Sciatic nerve (tissue), 2 donors: ENCODE measurements at regions not wholly inside any gene's neighbourhood (a gene's known extent, or its start where the extent isn't known, plus 50 kb on each side); places are given as distances from the start of the nearest gene placed in this dataset.
"Not testable (repeated sequence)": the region's sequence is repeated elsewhere in the genome, so short reads cannot be mapped to it uniquely, and the experiment has no call there.

ENCODE experiments used
- ATAC-seq: fragments of 200-7000 bp; cut with Tn5 transposase; one replicate; pipeline ENCODE4 v1.9.1; 2020; ENCODE audit warnings: mild to moderate bottlenecking, moderate library complexity
- DNase-seq: peaks from one replicate; pipeline ENCODE4 v3.0.0-alpha.2; 2020; ENCODE audit warnings: low spot score
- intact Hi-C: fragments of 100-400 bp; cut with DNase I; formaldehyde crosslinking; loops from one replicate; pipeline ENCODE4 v1.14.2; 2022
- donor health status: DM: no; HTN: no; CAD: no.
- donor health status: DM: no; HTN: no; CAD: no.

- DNase-seq, intact Hi-C loops, ATAC-seq: not testable (repeated sequence)
Measured at GRCh38 chr3:130151555-130151954, 69.9 kb downstream of the ALG1L2 start.

- intact Hi-C loops, ATAC-seq, DNase-seq: not testable (repeated sequence)
Measured at GRCh38 chr3:130153247-130153646, 71.6 kb downstream of the ALG1L2 start.

DNA sequence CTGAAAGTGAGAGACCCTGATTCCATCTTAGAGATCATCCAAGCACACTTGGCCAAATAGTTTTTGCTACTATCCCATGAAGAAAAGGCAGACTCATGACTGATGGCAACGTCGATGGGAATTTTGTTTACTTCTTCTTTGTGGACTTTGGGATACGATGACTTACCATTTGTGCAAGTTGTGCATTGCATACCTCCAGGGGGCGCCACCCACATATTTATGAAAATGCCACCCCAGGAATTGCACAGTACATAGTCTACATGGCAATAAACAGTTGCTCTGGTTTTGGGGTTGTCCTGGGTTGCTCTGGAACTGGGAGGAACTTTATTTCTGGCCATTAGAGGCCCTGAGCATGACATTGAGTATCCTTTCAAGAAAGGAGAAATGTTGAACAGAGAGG, 73.8 kb downstream of the ALG1L2 start:
- DNase-seq, intact Hi-C loops, ATAC-seq: not testable (repeated sequence)

DNA sequence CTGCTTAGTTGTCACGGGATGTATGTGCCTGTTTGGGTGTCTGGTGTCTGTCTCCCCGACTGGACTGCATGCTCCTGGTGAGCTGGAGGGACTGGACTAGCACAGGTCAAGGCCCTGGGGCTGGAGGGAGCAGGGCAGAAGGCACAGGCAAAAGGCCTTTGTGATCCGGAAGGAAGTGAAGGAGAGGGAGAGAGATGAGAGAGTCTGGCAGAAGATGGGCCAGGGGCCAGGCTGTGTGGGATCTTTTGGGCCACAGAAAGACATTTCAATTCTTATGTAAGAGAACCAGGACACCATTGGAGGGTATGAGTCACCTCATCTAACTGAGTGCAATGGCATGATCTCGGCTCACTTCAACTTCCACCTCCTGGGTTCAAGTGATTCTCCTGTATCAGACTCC, 85.2 kb downstream of the ALG1L2 start:
- ATAC-seq, intact Hi-C loops, DNase-seq: not testable (repeated sequence)

DNA sequence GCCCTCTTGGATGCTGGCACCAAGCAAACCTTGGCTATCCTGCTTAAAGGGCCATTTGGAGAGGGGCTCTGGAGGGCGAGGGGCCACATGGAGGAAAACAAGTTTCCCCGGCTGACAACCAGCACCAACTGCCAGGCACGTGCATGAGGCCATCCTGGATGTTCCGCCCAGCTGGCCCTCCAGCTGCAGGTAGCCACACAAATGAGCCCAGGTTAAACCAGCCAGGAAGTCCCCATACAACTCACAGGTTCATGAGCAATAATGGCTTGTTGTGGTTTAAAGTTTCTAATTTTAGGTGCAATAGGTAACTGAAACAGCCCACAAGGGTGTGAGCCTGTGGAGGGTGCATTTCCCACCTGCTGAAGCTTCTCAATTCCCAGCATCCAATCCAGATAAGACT, 93.6 kb downstream of the ALG1L2 start:
- intact Hi-C loops, DNase-seq, ATAC-seq: not testable (repeated sequence)

- DNase-seq, intact Hi-C loops, ATAC-seq: not testable (repeated sequence)
Measured at GRCh38 chr3:130176476-130177256, 95.0 kb downstream of the ALG1L2 start.

DNA sequence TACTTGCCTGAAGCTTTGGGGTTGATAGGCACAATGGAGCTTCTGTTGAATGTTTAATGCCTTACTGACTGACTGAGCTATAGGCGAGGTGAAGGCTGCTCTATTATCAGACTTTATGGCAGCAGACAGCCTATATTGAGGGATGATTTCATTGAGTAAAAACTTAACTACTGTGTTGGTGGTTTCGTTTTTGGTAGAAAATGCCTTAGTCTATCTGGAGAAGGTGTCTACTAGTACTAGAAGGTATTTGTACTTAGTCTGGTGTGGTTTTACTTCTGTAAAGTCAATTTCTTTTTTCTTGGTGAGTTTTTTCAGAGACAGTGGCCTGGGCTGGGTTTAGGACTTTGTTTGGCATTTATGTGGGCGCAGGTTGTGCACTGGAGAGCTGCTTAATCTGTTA, 97.2 kb downstream of the ALG1L2 start:
- ATAC-seq, intact Hi-C loops, DNase-seq: not testable (repeated sequence)

DNA sequence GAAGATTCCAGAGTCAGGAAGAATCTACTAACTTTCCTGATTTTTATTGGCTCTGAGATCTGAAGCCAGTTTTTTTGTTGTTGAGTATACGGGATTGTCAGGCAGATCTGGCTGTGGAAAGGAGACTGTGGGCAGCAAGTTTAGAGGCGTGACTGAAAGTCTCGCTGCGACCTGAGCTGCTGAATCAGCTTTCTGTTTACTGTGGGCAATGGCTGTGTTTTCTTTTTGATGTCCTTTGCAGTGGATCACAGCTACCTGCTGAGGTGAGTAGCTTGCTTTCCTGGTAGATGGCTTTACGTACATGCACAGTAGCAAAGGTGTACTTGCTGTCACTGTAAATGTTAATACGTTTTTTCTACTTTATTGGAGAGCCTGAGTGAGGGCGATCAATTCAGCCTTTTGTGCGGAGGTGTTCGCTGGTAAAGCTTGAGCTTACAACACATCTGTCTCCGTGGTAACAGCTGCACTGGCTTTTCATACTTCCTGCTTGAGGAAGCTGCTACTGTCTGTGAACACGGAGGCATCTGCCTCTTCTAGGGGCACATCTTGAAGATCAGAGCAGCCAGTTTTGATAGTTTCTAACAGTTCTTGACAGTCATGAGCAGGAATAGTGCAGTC, 97.8 kb downstream of the ALG1L2 start:
- intact Hi-C loops, DNase-seq, ATAC-seq: not testable (repeated sequence)

- intact Hi-C loops, DNase-seq, ATAC-seq: not testable (repeated sequence)
Measured at GRCh38 chr3:130182475-130182874, 100.8 kb downstream of the ALG1L2 start.

GRCh38 chr3:130183689-130184088, 102.1 kb downstream of the ALG1L2 start:
- ATAC-seq, DNase-seq, intact Hi-C loops: not testable (repeated sequence)

- intact Hi-C loops, DNase-seq, ATAC-seq: not testable (repeated sequence)
Measured at GRCh38 chr3:130184152-130185024, 102.8 kb downstream of the ALG1L2 start.

GRCh38 chr3:130201272-130201671, 119.6 kb downstream of the ALG1L2 start:
- intact Hi-C loops, DNase-seq, ATAC-seq: not testable (repeated sequence)

DNA sequence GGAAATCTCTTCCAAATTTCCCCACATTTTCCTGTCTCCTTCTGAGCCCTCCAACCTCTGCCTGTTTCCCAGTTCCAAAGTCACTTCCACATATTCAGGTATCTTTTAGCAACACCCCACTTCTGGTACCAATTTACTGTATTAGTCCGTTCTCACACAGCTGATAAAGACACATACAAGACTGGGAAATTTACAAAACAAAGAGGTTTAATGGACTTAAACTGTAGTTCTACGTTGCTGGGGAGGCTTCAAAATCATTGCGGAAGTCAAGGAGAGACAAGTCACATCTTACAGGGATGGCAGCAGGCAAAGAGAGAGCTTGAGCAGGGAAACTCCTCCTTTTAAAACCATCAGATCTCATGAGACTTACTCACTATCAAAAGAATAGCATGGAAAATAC, 122.0 kb downstream of the ALG1L2 start:
- ATAC-seq, intact Hi-C loops: not testable (repeated sequence)

GRCh38 chr3:130227540-130227939, 117.9 kb upstream of the COL6A5 start:
- no peak for DNase-seq
- no peak for ATAC-seq
- intact Hi-C loops = no loop called here

More for the DNA sequence above, 122.0 kb downstream of the ALG1L2 start:
- not testable (repeated sequence) for DNase-seq

GRCh38 chr3:130242850-130243569, 102.5 kb upstream of the COL6A5 start:
- no peak for DNase-seq
- intact Hi-C loops = no loop called here
- no peak for ATAC-seq

DNA sequence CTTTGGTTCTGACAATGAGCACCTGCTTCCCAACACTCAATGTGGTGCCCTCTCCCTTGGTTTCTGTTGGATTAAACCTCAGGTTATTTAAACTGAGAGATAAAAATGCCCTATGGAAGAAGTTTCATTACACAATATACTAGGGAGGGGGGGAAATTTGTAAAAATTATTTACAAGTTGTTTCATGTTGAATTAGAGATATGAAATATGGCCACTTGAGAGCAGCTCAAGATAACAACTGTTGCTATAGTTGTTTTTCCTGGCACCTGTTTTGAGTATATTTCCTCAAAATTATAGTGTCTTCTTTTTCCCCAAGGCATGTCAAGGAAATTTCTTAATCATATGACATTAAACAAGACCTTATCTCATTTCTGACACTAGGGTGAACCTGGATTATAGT, 101.7 kb upstream of the COL6A5 start:
- intact Hi-C loops = no loop called here
- no peak for ATAC-seq
- DNase-seq = no peak

DNA sequence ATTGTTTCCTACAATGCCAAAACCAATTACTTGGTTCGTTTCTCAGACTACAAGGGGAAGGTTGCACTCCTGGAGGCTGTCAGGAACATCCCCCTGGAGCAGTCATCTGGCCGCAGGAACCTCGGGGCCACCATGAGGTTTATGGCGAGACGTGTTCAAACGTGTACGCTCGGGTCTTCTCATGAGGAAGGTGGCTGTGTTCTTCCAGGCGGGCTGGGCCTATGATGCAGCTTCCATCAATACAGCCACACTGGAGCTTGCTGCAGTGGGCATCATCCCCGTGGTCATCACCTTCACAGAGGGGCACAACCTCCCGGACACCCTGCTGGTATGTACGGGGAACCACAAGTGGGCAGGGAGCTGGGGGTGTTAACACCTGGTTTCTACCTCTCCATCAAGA, 94.5 kb upstream of the COL6A5 start:
- DNase-seq (no peak), ATAC-seq (no peak)
- intact Hi-C loops = no loop called here

- DNase-seq (no peak), ATAC-seq (no peak)
- intact Hi-C loops = no loop called here
Measured at GRCh38 chr3:130255442-130255841, 90.0 kb upstream of the COL6A5 start.
